Trophoblast cell (in vitro differentiated cells and primary cell): ENCODE measurements at regions not wholly inside any gene's neighbourhood (a gene's known extent, or its start where the extent isn't known, plus 50 kb on each side); places are given as distances from the start of the nearest gene placed in this dataset.
A peak's percentile ranks its signal among the peaks of the same experiment; 100 is the strongest.

ENCODE experiments used
- DNase-seq, 2 donors: peaks; one replicate each; pipeline ENCODE4 v3.0.0-alpha.2; 2016
- H2AFZ ChIP-seq: 2 replicates; pipeline ENCODE4 v1.6.1; 2013; ENCODE audit warnings: low read length, moderate library complexity, mild to moderate bottlenecking; ENCODE audit not compliant: insufficient read depth, poor library complexity
- H2AK5ac ChIP-seq: 2 replicates; pipeline ENCODE4 v1.6.1; 2013; ENCODE audit warnings: mild to moderate bottlenecking, low read length
- H2BK120ac ChIP-seq: 2 replicates; pipeline ENCODE4 v1.6.1; 2013; ENCODE audit warnings: low read length, mild to moderate bottlenecking, moderate library complexity; ENCODE audit not compliant: insufficient read depth, poor library complexity
- H2BK12ac ChIP-seq: 2 replicates; pipeline ENCODE4 v1.6.1; 2013; ENCODE audit warnings: mild to moderate bottlenecking, low read length, moderate library complexity
- H2BK5ac ChIP-seq: 2 replicates; pipeline ENCODE4 v1.6.1; 2013; ENCODE audit warnings: low read length, low read depth, moderate library complexity, mild to moderate bottlenecking; ENCODE audit not compliant: poor library complexity
- H3K14ac ChIP-seq: 2 replicates; pipeline ENCODE4 v1.6.1; 2013; ENCODE audit warnings: mild to moderate bottlenecking, low read length
- H3K18ac ChIP-seq: 2 replicates; pipeline ENCODE4 v1.6.1; 2013; ENCODE audit warnings: mild to moderate bottlenecking, low read length
- H3K23ac ChIP-seq: 2 replicates; pipeline ENCODE4 v1.6.1; 2013; ENCODE audit warnings: low read length
- H3K27ac ChIP-seq: 2 replicates; pipeline ENCODE4 v1.5.1; 2013; ENCODE audit warnings: low read depth, mild to moderate bottlenecking, inconsistent platforms, low read length, moderate library complexity
- H3K27me3 ChIP-seq: 2 replicates; pipeline ENCODE4 v1.6.1; 2013; ENCODE audit warnings: inconsistent platforms, mild to moderate bottlenecking, low read length, moderate library complexity; ENCODE audit not compliant: insufficient read depth
- H3K36me3 ChIP-seq, 2 experiments: 1 replicate in 1 of 2; 2 replicates in 1 of 2; pipeline ENCODE4 v1.6.1; 2013; ENCODE audit warnings: low read length in 2 of 2, mild to moderate bottlenecking in 2 of 2, moderate library complexity in 1 of 2; ENCODE audit not compliant: insufficient read depth in 2 of 2, control insufficient read depth in 1 of 2
- H3K4ac ChIP-seq: 2 replicates; pipeline ENCODE4 v1.6.1; 2013; ENCODE audit warnings: low read depth, mild to moderate bottlenecking, low read length, moderate library complexity
- H3K4me1 ChIP-seq, 2 experiments: 1 replicate in 1 of 2; 2 replicates in 1 of 2; pipeline ENCODE4 v1.6.1; 2013; ENCODE audit warnings: low read length in 2 of 2, mild to moderate bottlenecking in 2 of 2, moderate library complexity in 1 of 2; ENCODE audit not compliant: insufficient read depth in 2 of 2, control insufficient read depth in 1 of 2
- H3K4me2 ChIP-seq: 2 replicates; pipeline ENCODE4 v1.6.1; 2013; ENCODE audit warnings: inconsistent platforms, mild to moderate bottlenecking, low read length, moderate library complexity
- H3K4me3 ChIP-seq: 2 replicates; pipeline ENCODE4 v1.5.1; 2013; ENCODE audit warnings: mild to moderate bottlenecking, low read depth, low read length, inconsistent platforms
- H3K79me1 ChIP-seq: one replicate; pipeline ENCODE4 v1.6.1; 2013; ENCODE audit warnings: low read length
- H3K79me2 ChIP-seq: 2 replicates; pipeline ENCODE4 v1.6.1; 2013; ENCODE audit warnings: low read length, mild to moderate bottlenecking; ENCODE audit not compliant: control insufficient read depth, insufficient read depth, poor library complexity
- H3K9ac ChIP-seq: 2 replicates; pipeline ENCODE4 v1.6.1; 2013; ENCODE audit warnings: mild to moderate bottlenecking, low read length
- H3K9me3 ChIP-seq: 2 replicates; pipeline ENCODE4 v1.6.1; 2013; ENCODE audit warnings: low read depth, mild to moderate bottlenecking, control low read depth, inconsistent platforms, low read length; ENCODE audit not compliant: insufficient read depth
- H4K12ac ChIP-seq: 2 replicates; pipeline ENCODE4 v1.6.1; 2013; ENCODE audit warnings: low read depth, mild to moderate bottlenecking, low read length, moderate library complexity
- H4K8ac ChIP-seq: 2 replicates; pipeline ENCODE4 v1.6.1; 2013; ENCODE audit warnings: low read depth, mild to moderate bottlenecking, low read length, moderate library complexity
- H4K91ac ChIP-seq: one replicate; pipeline ENCODE4 v1.6.1; 2013; ENCODE audit warnings: low read depth, mild to moderate bottlenecking, low read length, moderate library complexity
- WGBS: extraction: QIAGEN DNeasy Blood & Tissue Kit; methylation state at CpG from one replicate; pipeline ENCODE4 v1.1.7; 2013; ENCODE audit warnings: missing lambda C conversion rate; ENCODE audit not compliant: insufficient read length, insufficient coverage; ENCODE audit errors: extremely low coverage; 5-methylcytosine and 5-hydroxymethylcytosine counted together

- Histone ChIP-seq H3K9me3 (no peaks in the 10 kb centered on the region), H3K9ac (no peak overlapping the region), H3K36me3 (no peaks in the 10 kb centered on the region), H3K27ac (no peak overlapping the region), H3K18ac (no peak overlapping the region), H4K12ac (no peak overlapping the region), H2AFZ (no peak overlapping the region), H3K4me3 (no peak overlapping the region), H2BK120ac (no peak overlapping the region), H3K23ac (no peak overlapping the region), H3K4ac (no peak overlapping the region), H3K4me1 (no peaks in the 10 kb centered on the region), H3K27me3 (no peaks in the 10 kb centered on the region), H2BK12ac (no peak overlapping the region), H3K4me2 (no peak overlapping the region), H2BK5ac (no peak overlapping the region), H3K14ac (no peak overlapping the region), H4K8ac (no peak overlapping the region), H4K91ac (no peak overlapping the region), H2AK5ac (no peak overlapping the region), H3K79me2 (no peaks in the 10 kb centered on the region), H3K79me1 (no peaks in the 10 kb centered on the region)
- no peak for DNase-seq
- no CpG with 5 or more reads among the region's 1 CpG for WGBS
Measured at GRCh38 chr4:156523991-156524390, 447.6 kb downstream of the PDGFC start.

- DNase-seq, result peak in 1 of 2 donors; percentile 34
- no peaks in the 10 kb centered on the region for H3K9me3 ChIP-seq
- no peak overlapping the region for H3K23ac ChIP-seq
- H2AK5ac ChIP-seq, result no peak overlapping the region
- no peak overlapping the region for H3K18ac ChIP-seq
- H3K14ac ChIP-seq, result no peak overlapping the region
- no peak overlapping the region for H4K91ac ChIP-seq
- no peaks in the 10 kb centered on the region for H3K4me1 ChIP-seq
- H2BK120ac ChIP-seq, result no peak overlapping the region
- no peak overlapping the region for H2BK12ac ChIP-seq
- H4K8ac ChIP-seq, result no peak overlapping the region
- no peaks in the 10 kb centered on the region for H3K79me2 ChIP-seq
- no peaks in the 10 kb centered on the region for H3K36me3 ChIP-seq
- H3K79me1 ChIP-seq, result no peaks in the 10 kb centered on the region
- no peaks in the 10 kb centered on the region for H3K27me3 ChIP-seq
- H3K9ac ChIP-seq, result no peak overlapping the region
- H3K4me3 ChIP-seq, result no peak overlapping the region
- H3K4me2 ChIP-seq, result no peak overlapping the region
- H2AFZ ChIP-seq, result no peak overlapping the region
- no peak overlapping the region for H3K27ac ChIP-seq
- H2BK5ac ChIP-seq, result no peak overlapping the region
- no peak overlapping the region for H4K12ac ChIP-seq
- H3K4ac ChIP-seq, result no peak overlapping the region
- WGBS, result no CpG with 5 or more reads among the region's 3 CpGs
Measured at GRCh38 chr4:156523492-156523891, 448.1 kb downstream of the PDGFC start.

DNA sequence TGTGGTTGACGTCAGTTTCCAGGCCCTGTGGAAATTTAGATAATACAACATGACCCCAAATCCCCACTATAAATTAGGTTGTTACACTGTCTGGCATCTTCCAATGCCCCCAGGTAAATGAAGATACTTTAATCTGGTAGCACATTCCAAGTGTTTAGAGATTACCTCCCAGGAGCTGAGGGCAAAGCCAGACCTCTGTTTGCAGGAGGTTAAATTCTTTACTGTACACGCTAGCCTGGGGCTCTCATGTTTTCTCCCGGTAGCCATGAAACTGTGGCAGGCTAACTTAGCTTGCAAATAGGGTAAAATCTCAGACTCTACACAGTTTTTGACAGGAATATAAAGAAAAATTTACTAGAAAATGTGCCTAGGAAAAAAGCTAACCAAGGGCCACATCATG, 450.0 kb downstream of the PDGFC start:
- Histone ChIP-seq H3K4ac (no peak overlapping the region), H3K79me2 (no peaks in the 10 kb centered on the region), H3K4me2 (no peak overlapping the region), H4K12ac (no peak overlapping the region), H3K18ac (no peak overlapping the region), H3K9ac (no peak overlapping the region), H2BK5ac (no peak overlapping the region), H2BK120ac (no peak overlapping the region), H3K27me3 (no peaks in the 10 kb centered on the region), H4K91ac (no peak overlapping the region), H3K79me1 (no peaks in the 10 kb centered on the region), H3K4me3 (no peak overlapping the region), H3K36me3 (no peaks in the 10 kb centered on the region), H2AFZ (no peak overlapping the region), H3K23ac (no peak overlapping the region), H2AK5ac (no peak overlapping the region), H4K8ac (no peak overlapping the region), H3K27ac (no peak overlapping the region), H2BK12ac (no peak overlapping the region), H3K4me1 (no peaks in the 10 kb centered on the region), H3K9me3 (no peaks in the 10 kb centered on the region), H3K14ac (no peak overlapping the region)
- no CpG with 5 or more reads among the region's 3 CpGs for WGBS
- DNase-seq, result peak; percentile 15 to 57

- H2AFZ ChIP-seq, result no peak overlapping the region
- no peaks in the 10 kb centered on the region for H3K27me3 ChIP-seq
- no peak overlapping the region for H4K12ac ChIP-seq
- no peak overlapping the region for H3K4me2 ChIP-seq
- H3K4ac ChIP-seq, result no peak overlapping the region
- H3K36me3 ChIP-seq, result no peaks in the 10 kb centered on the region
- H3K9me3 ChIP-seq, result no peaks in the 10 kb centered on the region
- H2BK12ac ChIP-seq, result no peak overlapping the region
- H4K91ac ChIP-seq, result no peak overlapping the region
- H3K4me3 ChIP-seq, result no peak overlapping the region
- H3K14ac ChIP-seq, result no peak overlapping the region
- H3K79me2 ChIP-seq, result no peaks in the 10 kb centered on the region
- H2BK5ac ChIP-seq, result no peak overlapping the region
- DNase-seq, result no peak
- H3K4me1 ChIP-seq, result no peaks in the 10 kb centered on the region
- WGBS, result no CpG with 5 or more reads among the region's 2 CpGs
- no peak overlapping the region for H3K9ac ChIP-seq
- no peak overlapping the region for H3K23ac ChIP-seq
- no peak overlapping the region for H3K18ac ChIP-seq
- H2AK5ac ChIP-seq, result no peak overlapping the region
- no peak overlapping the region for H3K27ac ChIP-seq
- H4K8ac ChIP-seq, result no peak overlapping the region
- H3K79me1 ChIP-seq, result no peaks in the 10 kb centered on the region
- no peak overlapping the region for H2BK120ac ChIP-seq
Measured at GRCh38 chr4:156517956-156518355, 453.6 kb downstream of the PDGFC start.
